HCEC 1CT (cell line): ENCODE measurements at regions not wholly inside any gene's neighbourhood (a gene's known extent, or its start where the extent isn't known, plus 50 kb on each side); places are given as distances from the start of the nearest gene placed in this dataset.

Experiments used
- DNase-seq: peaks from one replicate; pipeline ENCODE4 v3.0.0-alpha.2; 2017

DNA sequence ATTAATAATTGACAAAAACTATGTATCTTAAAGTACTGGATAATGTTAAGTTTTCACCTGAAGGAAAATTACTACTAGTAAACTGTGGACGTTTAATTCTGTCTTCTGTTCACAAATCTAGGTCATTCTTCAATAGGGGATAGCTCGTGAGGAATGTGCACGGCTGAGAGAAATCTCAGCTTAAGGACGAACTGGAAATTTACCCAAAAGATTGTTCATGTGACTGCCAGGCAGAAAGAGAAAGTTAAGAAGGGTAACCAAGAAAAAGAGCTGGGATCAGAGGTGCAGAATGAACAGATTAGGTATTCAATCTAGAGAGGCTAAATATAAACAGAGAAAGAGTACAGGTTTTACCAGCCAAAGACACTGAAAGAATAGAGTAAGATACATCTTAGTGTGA lies 245.3 kb downstream of the CASP12 start:
- no peak for DNase-seq

- DNase-seq = no peak
These were observed 248.0 kb downstream of the CASP12 start for GRCh38 chr11:104650234-104650633.

- no peak for DNase-seq
These were observed 249.3 kb downstream of the CASP12 start for GRCh38 chr11:104649002-104649401.

GRCh38 chr11:104645261-104646222 lies 252.7 kb downstream of the CASP12 start:
- no peak for DNase-seq

DNA sequence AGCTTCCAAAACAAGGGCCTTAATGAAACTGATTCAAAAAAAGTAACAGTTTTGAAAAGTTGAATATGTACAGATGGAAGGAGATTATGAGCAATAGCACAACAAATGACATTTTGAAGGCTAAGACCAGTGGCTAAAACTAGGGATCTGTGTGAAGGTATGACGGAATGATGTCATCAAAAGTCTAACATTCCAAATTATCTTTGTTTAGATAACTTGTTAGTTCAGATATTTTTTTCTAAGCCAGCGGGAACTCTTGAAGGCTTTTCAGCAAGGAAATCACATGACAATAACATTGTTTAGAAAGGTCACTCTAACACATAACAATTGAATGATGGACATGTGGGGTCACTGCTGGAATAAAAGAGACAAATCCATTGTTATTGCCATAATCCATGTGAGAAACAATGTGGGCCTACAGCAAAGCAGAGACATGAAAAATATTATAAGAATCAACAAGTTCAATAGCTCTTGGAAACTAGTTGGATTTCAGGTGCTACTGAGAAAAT lies 260.5 kb downstream of the CASP12 start:
- no peak for DNase-seq

- no peak for DNase-seq
These were observed 265.0 kb downstream of the CASP12 start for GRCh38 chr11:104633226-104633625.

GRCh38 chr11:104630352-104630751 lies 267.9 kb downstream of the CASP12 start:
- no peak for DNase-seq

GRCh38 chr11:104625246-104625645 lies 273.0 kb downstream of the CASP12 start:
- DNase-seq = peak; percentile 59

DNA sequence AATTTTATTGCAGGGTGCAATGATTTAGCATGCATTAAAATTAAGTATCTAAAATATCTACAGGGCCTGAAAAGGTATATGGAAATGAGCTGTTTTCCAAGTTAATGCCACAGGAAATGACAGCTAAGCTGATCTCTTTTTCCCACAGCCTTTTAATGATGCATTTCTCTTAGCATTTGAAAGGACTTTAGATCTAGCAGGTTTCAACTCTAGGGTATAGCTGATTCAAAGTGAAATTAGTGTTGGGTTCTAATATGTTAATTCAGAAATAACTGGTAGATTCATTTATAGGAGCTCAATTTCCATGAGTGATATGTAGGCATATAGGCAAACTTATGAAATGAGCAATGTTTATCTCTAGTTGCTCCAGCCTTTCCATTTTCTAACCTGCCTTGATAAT lies 274.2 kb downstream of the CASP12 start:
- DNase-seq = peak; percentile 17

DNA sequence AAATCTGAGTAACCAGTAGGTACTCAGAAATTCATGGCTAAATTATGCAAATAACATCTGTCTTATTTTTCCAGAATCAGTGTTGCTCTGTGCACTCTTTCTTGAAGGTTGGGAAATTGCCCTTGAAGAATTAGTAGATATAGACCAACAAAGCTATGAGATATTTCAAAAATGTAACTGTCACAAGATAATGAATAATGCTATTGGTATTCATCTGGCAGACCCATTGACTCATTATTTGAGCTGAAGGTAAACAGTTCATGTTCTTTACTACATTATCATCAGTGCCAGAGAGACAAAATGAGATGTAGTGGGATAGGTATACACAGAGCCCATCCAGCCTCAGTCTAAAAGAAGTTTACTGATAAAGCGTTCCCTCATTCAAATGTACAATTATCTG lies 274.7 kb downstream of the CASP12 start:
- DNase-seq = peak; percentile 89

DNA sequence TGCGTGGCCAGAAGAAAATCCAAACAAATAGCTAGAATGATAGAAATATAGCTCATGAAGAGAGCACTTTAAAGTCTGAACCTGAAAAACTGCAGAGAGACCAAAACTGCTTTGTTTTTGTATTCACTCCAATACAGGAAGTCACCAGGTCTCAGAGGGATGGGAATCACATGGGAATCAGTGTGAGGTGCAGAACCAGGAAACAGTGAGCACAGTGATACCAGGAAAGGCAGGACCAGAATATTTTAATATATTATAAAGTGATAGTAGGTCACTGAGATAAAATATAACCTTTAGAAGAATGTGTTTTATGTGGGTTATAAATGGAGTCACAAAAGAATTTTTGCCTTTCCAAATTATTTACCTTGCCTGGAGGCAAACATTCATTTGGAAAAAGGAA lies 277.3 kb downstream of the CASP12 start:
- no peak for DNase-seq

- no peak for DNase-seq
These were observed 278.5 kb downstream of the CASP12 start for GRCh38 chr11:104619751-104620150.

DNA sequence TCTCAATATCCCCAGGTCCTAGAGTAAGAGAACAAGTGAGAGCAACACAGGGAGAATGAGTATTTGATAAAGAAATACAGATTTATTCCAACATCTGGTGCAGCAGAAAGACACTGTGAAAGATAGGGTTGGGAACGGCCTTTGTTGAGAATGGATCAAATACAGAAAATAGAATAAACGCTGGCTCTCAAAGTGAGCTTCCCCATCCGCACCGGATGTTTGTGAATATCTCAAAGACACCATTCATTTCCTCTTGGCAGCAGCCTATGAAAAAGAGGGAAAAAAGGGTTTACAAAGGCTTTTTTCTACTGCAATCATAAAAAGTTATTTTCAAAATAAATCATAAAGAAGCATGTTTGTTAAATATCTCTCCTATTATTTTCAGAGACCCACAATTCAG lies 279.3 kb downstream of the CASP12 start:
- no peak for DNase-seq

DNA sequence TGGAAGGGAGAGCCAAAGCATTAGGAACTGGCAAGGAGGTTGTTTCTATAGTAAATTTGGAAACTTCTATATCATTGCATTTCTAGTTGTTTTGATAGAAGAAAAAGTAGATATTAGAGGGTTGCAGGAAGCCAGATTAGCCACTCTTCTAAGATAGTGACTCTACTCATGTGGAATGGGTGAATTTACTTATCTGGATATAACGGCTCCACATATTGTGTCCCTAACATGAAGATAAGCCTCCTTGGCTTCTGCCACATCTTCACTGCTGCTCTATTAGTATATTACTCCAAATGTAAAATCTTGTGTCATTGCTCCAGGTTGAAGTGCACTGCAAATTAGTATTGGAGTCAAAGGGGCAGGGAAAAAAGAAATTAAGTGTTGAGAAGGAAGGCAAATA lies 283.3 kb downstream of the CASP12 start:
- no peak for DNase-seq

DNA sequence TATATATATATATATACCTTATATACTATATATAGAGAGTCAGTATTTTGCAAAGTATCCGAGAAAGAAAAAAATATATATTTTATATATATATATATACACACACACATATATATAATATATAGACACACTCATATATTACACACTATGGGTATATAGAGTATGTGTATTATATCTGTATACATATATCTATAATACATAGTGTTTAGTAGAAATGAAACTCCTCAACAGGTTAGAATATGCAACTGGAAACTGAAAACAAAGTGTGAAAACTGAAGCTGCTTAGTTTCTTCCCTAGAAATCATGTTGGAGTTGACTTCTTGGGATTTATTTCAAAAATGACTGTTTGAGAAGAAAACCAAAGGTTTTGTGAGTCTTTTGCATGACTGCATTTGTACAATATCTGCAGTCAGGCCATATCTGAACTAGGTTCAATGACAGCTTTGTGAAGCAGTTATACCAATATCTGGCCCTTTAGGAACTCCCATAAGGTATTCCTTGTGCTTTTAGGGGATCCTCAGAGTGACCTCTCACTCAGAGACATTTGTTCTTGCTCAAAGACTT lies 284.1 kb downstream of the CASP12 start:
- DNase-seq = no peak

DNA sequence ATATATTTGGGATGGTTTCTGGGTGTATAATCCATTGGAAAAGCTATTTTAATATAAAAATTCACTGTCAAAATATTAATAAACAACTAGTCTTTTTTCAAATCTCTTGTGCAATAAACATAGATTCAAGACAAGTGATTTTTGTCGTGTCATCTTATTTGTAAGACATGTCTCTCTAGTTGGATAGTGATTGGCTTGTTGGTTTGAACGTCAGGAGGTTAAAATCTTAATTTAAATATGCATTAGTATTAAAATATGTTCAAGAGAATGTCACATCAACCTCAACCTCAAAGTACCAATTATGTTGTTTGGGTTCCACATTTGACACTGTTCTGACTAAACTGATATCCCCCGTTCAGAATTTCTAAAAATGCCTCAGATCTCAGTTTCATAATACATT lies 287.6 kb downstream of the CASP12 start:
- no peak for DNase-seq

GRCh38 chr11:104609311-104610085 lies 288.8 kb downstream of the CASP12 start:
- peak; percentile 78 for DNase-seq

- DNase-seq = no peak
These were observed 295.6 kb downstream of the CASP12 start for GRCh38 chr11:104602643-104603042.

DNA sequence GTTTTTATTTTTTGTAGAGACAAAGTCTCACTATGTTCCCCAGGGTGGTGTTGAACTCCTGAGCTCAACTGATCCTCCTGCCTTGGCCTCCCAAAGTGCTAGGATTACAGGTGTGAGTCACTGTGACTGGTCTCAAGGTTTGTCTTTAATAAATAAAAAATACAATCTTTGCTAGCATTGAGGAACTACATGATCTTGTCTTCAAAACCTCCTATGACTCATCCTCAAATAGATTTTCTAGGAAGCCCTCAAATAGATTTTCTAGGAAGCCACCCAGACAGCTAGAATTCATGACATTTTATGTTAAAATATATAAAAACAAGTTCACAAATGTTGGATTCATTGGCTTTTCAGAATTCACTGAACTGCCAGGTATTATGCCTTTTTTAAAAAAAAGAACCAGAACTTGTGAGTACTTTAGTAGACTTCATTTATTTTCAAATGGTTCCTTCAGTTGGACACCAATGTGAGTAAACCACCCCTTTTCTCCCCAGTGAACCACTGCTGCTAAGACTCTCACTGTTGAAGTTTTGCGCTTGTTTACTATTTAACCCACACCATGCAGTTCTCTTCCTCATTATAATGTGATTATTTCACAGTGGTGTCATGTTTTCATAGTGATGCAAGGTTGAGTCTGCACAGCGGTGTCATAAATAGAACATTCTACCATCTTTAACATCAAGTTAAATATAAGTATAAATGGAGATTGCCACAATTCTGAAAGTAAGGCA lies 303.9 kb downstream of the CASP12 start:
- peak; percentile 43 for DNase-seq

- DNase-seq = no peak
These were observed 309.3 kb downstream of the CASP12 start for GRCh38 chr11:104588970-104589369.

DNA sequence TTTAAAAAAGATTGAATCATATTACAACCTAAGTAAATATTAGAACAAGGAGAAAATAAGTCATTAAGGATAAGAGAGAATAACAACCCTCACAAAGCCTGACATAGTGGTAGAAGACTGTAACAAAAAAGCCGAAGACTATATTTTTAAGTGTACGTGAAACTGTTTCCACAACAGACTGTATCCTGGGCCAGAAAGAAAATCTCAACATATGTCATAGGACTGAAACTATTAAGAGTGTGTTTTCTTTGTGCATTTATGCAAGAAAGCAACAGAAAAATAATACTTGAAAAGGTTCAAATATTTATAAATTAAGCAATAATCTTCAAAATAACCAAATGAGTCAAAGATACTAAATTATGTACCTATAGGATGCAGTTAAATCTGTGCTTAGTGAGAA lies 309.8 kb downstream of the CASP12 start:
- no peak for DNase-seq

- no peak for DNase-seq
These were observed 313.4 kb downstream of the CASP12 start for GRCh38 chr11:104584823-104585222.

- no peak for DNase-seq
These were observed 314.4 kb downstream of the CASP12 start for GRCh38 chr11:104583857-104584256.
